ENCODE measurements at regions not wholly inside any gene's neighbourhood (a gene's known extent, or its start where the extent isn't known, plus 50 kb on each side); places are given as distances from the start of the nearest gene placed in this dataset.

- Histone ChIP-seq H3K9me3 (ENCODE audit: control insufficient read depth, low read length) (no peaks in the 10 kb centered on the region), H3K27ac (ENCODE audit: low read depth in 1 of 2, low read length in 2 of 2) (no peak overlapping the region), H3K36me3 (ENCODE audit: control insufficient read depth in 1 of 2, insufficient read depth in 2 of 2, low read length in 1 of 2) (no peaks in the 10 kb centered on the region), H3K4me3 (ENCODE audit: low read length in 2 of 2) (no peak overlapping the region), H3K27me3 (ENCODE audit: control insufficient read depth in 1 of 2, insufficient read depth in 2 of 2, low read length in 1 of 2) (no peaks in the 10 kb centered on the region), H3K4me1 (ENCODE audit: control insufficient read depth in 1 of 2, insufficient read depth in 2 of 2, low read length in 2 of 2) (no peaks in the 10 kb centered on the region)
- intact Hi-C loops (cut with DNase I) = no loop called here
- ATAC-seq (ENCODE audit: low FRiP score) (no peak), DNase-seq (no peak)
- 39 to 46% methylated on average over 2 of the region's 2 CpGs for WGBS, 2 donors
These were observed 57.7 kb upstream of the CAND1 start for GRCh38 chr12:67211494-67211893.

GRCh38 chr12:67217647-67218046 lies 51.5 kb upstream of the CAND1 start:
- ATAC-seq (ENCODE audit: low FRiP score) = no peak
- intact Hi-C loops (cut with DNase I) = no loop called here

More at GRCh38 chr12:67217647-67218046, 51.5 kb upstream of the CAND1 start:
- no peak overlapping the region for H3K4me3 ChIP-seq (ENCODE audit: low read length in 2 of 2)
- 73 to 77% methylated on average over 6 of the region's 6 CpGs for WGBS, 2 donors
- H3K9me3 ChIP-seq (ENCODE audit: control insufficient read depth, low read length) = no peaks in the 10 kb centered on the region
- DNase-seq = no peak
- H3K36me3 ChIP-seq (ENCODE audit: control insufficient read depth in 1 of 2, insufficient read depth in 2 of 2, low read length in 1 of 2) = no peaks in the 10 kb centered on the region
- H3K27ac ChIP-seq (ENCODE audit: low read depth in 1 of 2, low read length in 2 of 2) = no peak overlapping the region
- no peaks in the 10 kb centered on the region for H3K4me1 ChIP-seq (ENCODE audit: control insufficient read depth in 1 of 2, insufficient read depth in 2 of 2, low read length in 2 of 2)
- no peaks in the 10 kb centered on the region for H3K27me3 ChIP-seq (ENCODE audit: control insufficient read depth in 1 of 2, insufficient read depth in 2 of 2, low read length in 1 of 2)
